ENCODE measurements at regions not wholly inside any gene's neighbourhood (a gene's known extent, or its start where the extent isn't known, plus 50 kb on each side); places are given as distances from the start of the nearest gene placed in this dataset.

- Histone ChIP-seq H3K9me3 (ENCODE audit: insufficient read depth in 2 of 2, low read depth in 1 of 2, low read length in 1 of 2) (no peaks in the 10 kb centered on the region), H3K4ac (replicated peaks; ENCODE audit: insufficient read length, low read depth, low read length) (no peak overlapping the region), H3K27me3 (replicated peaks in 1 of 4; ENCODE audit: control insufficient read depth in 3 of 4, extremely low read depth in 1 of 4, insufficient read depth in 3 of 4, low read length in 3 of 4) (peaks cover 0 to 24% (median 18%) of the 10 kb centered on the region in 4 experiments; a peak in 5 of 7 replicates), H3K36me3 (ENCODE audit: control insufficient read depth in 2 of 4, insufficient read depth in 4 of 4, low read length in 3 of 4) (no peaks in the 10 kb centered on the region), H2BK20ac (ENCODE audit: low read length) (no peak overlapping the region), H4K8ac (ENCODE audit: extremely low read depth, insufficient read depth, low read length) (no peak overlapping the region), H4K5ac (ENCODE audit: insufficient read length, low read depth, low read length) (no peak overlapping the region), H4K20me1 (replicated peaks in 1 of 2; ENCODE audit: control insufficient read depth in 1 of 2, insufficient read depth in 2 of 2, low read length in 2 of 2) (peaks cover 2 to 8% of the 10 kb centered on the region in 2 experiments), H2BK120ac (replicated peaks; ENCODE audit: low read depth, low read length) (no peak overlapping the region), H3K14ac (ENCODE audit: insufficient read length) (no peak overlapping the region), H3K4me3 (ENCODE audit: extremely low read depth in 1 of 4, insufficient read depth in 2 of 4, low read depth in 3 of 4, low read length in 4 of 4) (no peak overlapping the region), H3K4me1 (replicated peaks in 1 of 4; ENCODE audit: control insufficient read depth in 3 of 4, insufficient read depth in 4 of 4, low read length in 3 of 4) (peaks cover 4 to 42% (median 33%) of the 10 kb centered on the region in 4 experiments), H3K9ac (replicated peaks in 1 of 4; ENCODE audit: extremely low read depth in 1 of 4, low read depth in 3 of 4, low read length in 3 of 4) (no peak overlapping the region), H2BK5ac (ENCODE audit: low read depth, low read length) (no peak overlapping the region), H4K91ac (replicated peaks; ENCODE audit: insufficient read length, low read length) (no peak overlapping the region), H3K79me2 (ENCODE audit: control insufficient read depth in 1 of 2, insufficient read depth in 2 of 2, low read length in 2 of 2) (peaks cover 0 to 25% of the 10 kb centered on the region in 2 experiments; a peak in 2 of 4 replicates), H2AK5ac (ENCODE audit: low read depth, low read length) (no peak overlapping the region), H3K27ac (ENCODE audit: low read depth, low read length) (no peak overlapping the region), H3K23ac (ENCODE audit: insufficient read length) (no peak overlapping the region), H2BK15ac (ENCODE audit: low read length) (no peak overlapping the region), H2BK12ac (ENCODE audit: low read depth, low read length) (no peak overlapping the region), H3K18ac (ENCODE audit: extremely low read depth, low read length) (no peak overlapping the region), H2AFZ (ENCODE audit: low read length) (no peak overlapping the region), H3K79me1 (ENCODE audit: low read depth, low read length) (no peaks in the 10 kb centered on the region), H3K23me2 (ENCODE audit: low read depth, low read length) (peaks cover 6% of the 10 kb centered on the region; the same call in 1 of the 2 replicates), H3K56ac (replicated peaks; ENCODE audit: insufficient read length, low read depth, low read length) (no peak overlapping the region), H3K4me2 (ENCODE audit: insufficient read depth in 1 of 2, low read depth in 2 of 2, low read length in 2 of 2) (no peak overlapping the region)
- WGBS, 2 experiments (ENCODE audit: extremely low coverage in 1 of 2, insufficient coverage in 1 of 2, insufficient read length in 1 of 2, insufficient replicate concordance in 2 of 2, low coverage in 1 of 2, low lambda C conversion rate in 2 of 2, missing lambda C conversion rate in 1 of 2), result 88% methylated on average over 14 of the region's 14 CpGs; no CpG with 5 or more reads in 1 of the 2 experiments
- FAIRE-seq, result no peak
- POLR2A ChIA-PET (ENCODE audit: partially characterized antibody), result no interaction called here
- CTCF ChIA-PET (ENCODE audit: partially characterized antibody), result interaction anchor here (0.6 to 1.1 kb wide), 2 partner anchors 16 to 455 kb away, joined by 3 to 4 read pairs; no protein-coding TSS in a partner anchor
- no peak for DNase-seq (ENCODE audit: low read depth in 1 of 2, low spot score in 2 of 2)
- no peak for TF ChIP-seq JUN (IDR thresholded peaks at IDR 0.05; ENCODE audit: low read depth, low read length)
- no peak for TF ChIP-seq MAX (IDR thresholded peaks at IDR 0.05)
- TF ChIP-seq YY1 (IDR thresholded peaks at IDR 0.05; ENCODE audit: low read depth, low read length), result no peak
- no peak for TF ChIP-seq CBX5 (IDR thresholded peaks at IDR 0.05; ENCODE audit: low read depth, low read length)
- TF ChIP-seq GTF2F1 (IDR thresholded peaks at IDR 0.05; ENCODE audit: borderline replicate concordance, low read depth, low read length), result no peak
- no peak for TF ChIP-seq EZH2 (IDR thresholded peaks at IDR 0.05; ENCODE audit: low read depth, low read length, severe bottlenecking)
- no peak for TF ChIP-seq FOSL1 (IDR thresholded peaks at IDR 0.05; ENCODE audit: insufficient read depth, low read depth, low read length)
- TF ChIP-seq E2F6 (IDR thresholded peaks at IDR 0.05), result no peak
- TF ChIP-seq ZNF274 (IDR thresholded peaks at IDR 0.05; ENCODE audit: borderline replicate concordance, extremely low read depth, low read length), result no peak
- no peak for TF ChIP-seq NRF1 (IDR thresholded peaks at IDR 0.05; ENCODE audit: low read depth, low read length)
- TF ChIP-seq JUND (IDR thresholded peaks at IDR 0.05; ENCODE audit: low read length), result no peak
- TF ChIP-seq CHD2 (IDR thresholded peaks at IDR 0.05; ENCODE audit: low read length), result no peak
- TF ChIP-seq NANOG (IDR thresholded peaks at IDR 0.05; ENCODE audit: insufficient read depth, low read depth, low read length, poor library complexity, severe bottlenecking), result no peak
Observed at GRCh38 chr17:77284023-77284617, 143.4 kb downstream of the SEC14L1 start.
